HCT116 (cell line): ENCODE measurements at regions not wholly inside any gene's neighbourhood (a gene's known extent, or its start where the extent isn't known, plus 50 kb on each side); places are given as distances from the start of the nearest gene placed in this dataset.

Source experiments
- ATAC-seq: fragments of 200-7000 bp; cut with Tn5 transposase; 2 replicates; pipeline ENCODE4 v1.9.1; 2020; ENCODE audit warnings: mild to moderate bottlenecking, moderate library complexity
- BruUV-seq: library from RNA; stranded (reverse); fragments of 400-500 nt; replicated peaks from 2 replicates; lab custom pipeline; 2021; lab: Mats Ljungman, UMichigan
- CTCF ChIA-PET: fragments of 300-600 bp; sonication (Branson Sonifier 250); formaldehyde crosslinking; loops from one replicate; lab custom pipeline; 2021; ENCODE audit warnings: antibody characterized with exemption; lab: Charles Lee
- POLR2A ChIA-PET: fragments of 300-600, 350-600 bp; sonication (Branson Sonifier 250); formaldehyde crosslinking; loops from one replicate; lab custom pipeline; 2021; ENCODE audit warnings: antibody characterized with exemption; lab: Charles Lee
- RAD21 ChIA-PET, 2 experiments: fragments of 300-600 bp; sonication (Branson Sonifier 250); formaldehyde crosslinking; loops; one replicate each; lab custom pipeline; 2023; ENCODE audit warnings: low total read pairs in 2 of 2; ENCODE audit not compliant: uncharacterized antibody in 2 of 2, unreplicated experiment in 2 of 2, low non-redundant PET in 1 of 2; lab: Charles Lee
- DNase-seq: peaks from one replicate; pipeline ENCODE4 v3.0.0-alpha.2; 2010; ENCODE audit warnings: low read depth, low spot score
- H2AFZ ChIP-seq: fragments of 200-600 bp; shearing (Covaris generic), sonication (generic); 2 replicates; pipeline ENCODE4 v1.6.1; 2017; ENCODE audit warnings: low read depth, mixed run types, mixed read lengths, antibody characterized with exemption, low read length; ENCODE audit not compliant: poor library complexity, severe bottlenecking
- H3K27ac ChIP-seq: 2 replicates; pipeline ENCODE4 v1.5.1; 2012; ENCODE audit warnings: low read depth, low read length
- H3K27me3 ChIP-seq: fragments of 200-600 bp; sonication (generic); 2 replicates; pipeline ENCODE4 v1.6.1; 2016; ENCODE audit warnings: mixed run types, low read length, mixed read lengths; ENCODE audit not compliant: insufficient read depth
- H3K36me3 ChIP-seq, 2 experiments: fragments of 200-500 bp in 1 of 2; fragments of 200-600 bp in 1 of 2; sonication (Bioruptor generic) in 1 of 2; sonication (generic) in 1 of 2; 2 replicates each; pipeline versions ENCODE4 v1.5.1 to v1.6.1; 2014 to 2016; ENCODE audit warnings: low read length in 2 of 2, inconsistent platforms in 1 of 2, mixed read lengths in 1 of 2, mixed run types in 1 of 2; ENCODE audit not compliant: insufficient read depth in 2 of 2, control insufficient read depth in 1 of 2
- H3K4me1 ChIP-seq, 2 experiments: fragments of 200-600 bp in 1 of 2; sonication (generic) in 1 of 2; 2 replicates each; pipeline versions ENCODE4 v1.5.1 to v1.6.1; 2012 to 2017; ENCODE audit warnings: low read length in 2 of 2, inconsistent platforms in 1 of 2, mild to moderate bottlenecking in 1 of 2, mixed read lengths in 1 of 2, mixed run types in 1 of 2, moderate library complexity in 1 of 2; ENCODE audit not compliant: insufficient read depth in 2 of 2, control insufficient read depth in 1 of 2
- H3K4me2 ChIP-seq: fragments of 200-600 bp; sonication (generic); 2 replicates; pipeline ENCODE4 v1.6.1; 2017; ENCODE audit warnings: mixed run types, low read length, mixed read lengths
- H3K4me3 ChIP-seq, 2 experiments: fragments of 200-600 bp in 1 of 2; sonication (generic) in 1 of 2; replicated peaks in 1 of 2; 2 replicates each; pipeline ENCODE4 v1.5.1; 2011 to 2016; ENCODE audit warnings: low read length in 2 of 2, control low read depth in 1 of 2, low read depth in 1 of 2, mild to moderate bottlenecking in 1 of 2, mixed read lengths in 1 of 2, mixed run types in 1 of 2
- H3K79me2 ChIP-seq: fragments of 200-600 bp; sonication (generic); 2 replicates; pipeline ENCODE4 v1.6.1; 2017; ENCODE audit warnings: mild to moderate bottlenecking, mixed run types, low read length, moderate library complexity, mixed read lengths; ENCODE audit not compliant: insufficient read depth
- H3K9ac ChIP-seq: fragments of 200-600 bp; sonication (generic); 2 replicates; pipeline ENCODE4 v1.6.1; 2016; ENCODE audit warnings: low read length, mixed read lengths
- H3K9me2 ChIP-seq: fragments of 200-600 bp; sonication (generic), shearing (Covaris generic); 2 replicates; pipeline ENCODE4 v1.6.1; 2017; ENCODE audit warnings: mixed run types, mild to moderate bottlenecking, moderate library complexity; ENCODE audit not compliant: insufficient read depth
- H3K9me3 ChIP-seq, 2 experiments: fragments of 200-500 bp in 1 of 2; fragments of 200-600 bp in 1 of 2; sonication (Bioruptor generic) in 1 of 2; sonication (generic) in 1 of 2; 2 replicates each; pipeline ENCODE4 v1.6.1; 2014 to 2017; ENCODE audit warnings: low read length in 2 of 2, mixed read lengths in 2 of 2, inconsistent platforms in 1 of 2, low read depth in 1 of 2, mild to moderate bottlenecking in 1 of 2, mixed run types in 1 of 2, moderate library complexity in 1 of 2; ENCODE audit not compliant: control insufficient read depth in 1 of 2, insufficient read depth in 1 of 2
- H4K20me1 ChIP-seq: fragments of 200-600 bp; sonication (generic), shearing (Covaris generic); 2 replicates; pipeline ENCODE4 v1.6.1; 2017; ENCODE audit warnings: mixed run types, mild to moderate bottlenecking, moderate library complexity; ENCODE audit not compliant: insufficient read depth
- CBX3 ChIP-seq: IDR thresholded peaks from 2 replicates; pipeline ENCODE4 v1.6.1; 2012; ENCODE audit warnings: low read depth
- POLR2A ChIP-seq: IDR thresholded peaks from 2 replicates; pipeline ENCODE4 v1.7.0; 2011; ENCODE audit warnings: borderline replicate concordance; ENCODE audit not compliant: insufficient read depth, insufficient read length; ENCODE audit errors: extremely low read depth
- POLR2AphosphoS5 ChIP-seq: IDR thresholded peaks from 2 replicates; pipeline ENCODE4 v1.6.1; 2011; ENCODE audit warnings: mild to moderate bottlenecking, low read depth, low read length, moderate library complexity
- RAD21 ChIP-seq: IDR thresholded peaks from 2 replicates; pipeline ENCODE4 v1.6.1; 2012; ENCODE audit warnings: low read depth, mild to moderate bottlenecking
- ZBTB33 ChIP-seq: IDR thresholded peaks from 2 replicates; pipeline ENCODE4 v1.6.1; 2011; ENCODE audit warnings: mild to moderate bottlenecking, low read length, moderate library complexity; ENCODE audit not compliant: insufficient replicate concordance; ENCODE audit errors: extremely low read depth
- ZNF274 ChIP-seq: fragments of 200-500 bp; sonication (Bioruptor generic); IDR thresholded peaks from 2 replicates; pipeline ENCODE4 v1.6.1; 2014; ENCODE audit warnings: mild to moderate bottlenecking, low read depth, low read length, inconsistent platforms
- intact Hi-C: fragments of 100-400 bp; cut with micrococcal nuclease; formaldehyde crosslinking; loops from 2 replicates; pipeline ENCODE4 v1.10.0; 2022
- TF ChIP-seq, protein P1 (sequence below): IDR thresholded peaks from 2 replicates; pipeline ENCODE4 v1.6.1; 2012

DNA sequence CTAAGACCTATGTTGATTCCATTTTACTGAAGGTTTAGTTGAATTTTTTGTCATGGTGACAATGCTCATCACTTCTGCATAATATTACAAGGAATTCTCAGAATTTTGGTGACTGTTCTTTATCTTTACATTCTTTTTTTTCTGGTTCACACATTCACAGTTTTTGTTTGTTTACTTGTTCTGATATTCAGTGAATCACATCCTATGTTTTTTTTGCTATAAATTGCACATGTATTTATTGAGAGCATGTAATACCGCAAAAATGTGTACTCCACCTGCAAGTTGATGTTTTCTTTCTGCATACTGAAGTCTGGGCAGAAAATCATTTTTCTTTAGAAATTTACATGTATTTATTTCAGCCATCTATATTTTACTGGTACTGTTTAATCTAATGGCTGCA, 261.9 kb upstream of the CDH10 start (continued):
- no peak for TF ChIP-seq ZBTB33
- TF ChIP-seq CBX3: no peak

DNA sequence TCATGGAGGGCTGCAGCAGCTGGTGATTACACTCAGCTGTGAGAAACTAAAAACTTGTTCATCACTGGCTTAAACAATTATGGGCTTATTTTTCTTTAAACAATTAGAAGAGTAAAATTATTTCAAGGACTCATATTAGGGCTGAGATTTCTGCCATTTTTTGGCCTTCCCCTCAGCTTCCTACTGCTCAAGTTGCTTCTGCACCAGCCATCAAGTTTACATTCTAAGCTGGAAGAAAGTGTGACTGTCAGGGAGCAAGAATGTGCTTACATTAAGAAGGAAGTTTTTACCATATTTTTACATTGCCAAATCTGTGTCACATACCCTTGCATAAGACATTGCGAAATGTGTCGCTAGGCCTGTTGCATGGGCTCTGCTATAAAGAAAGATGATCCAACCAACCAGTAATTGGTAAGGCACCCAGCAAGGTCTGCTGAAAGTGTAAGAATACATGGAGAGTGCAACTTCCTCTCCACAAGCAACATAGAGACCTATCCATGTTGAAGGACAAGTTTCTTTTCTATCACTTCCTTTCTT, 260.3 kb upstream of the CDH10 start:
- TF ChIP-seq, protein P1, sequence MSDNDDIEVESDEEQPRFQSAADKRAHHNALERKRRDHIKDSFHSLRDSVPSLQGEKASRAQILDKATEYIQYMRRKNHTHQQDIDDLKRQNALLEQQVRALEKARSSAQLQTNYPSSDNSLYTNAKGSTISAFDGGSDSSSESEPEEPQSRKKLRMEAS: no peak
- TF ChIP-seq POLR2A: no peak
- no peak for TF ChIP-seq POLR2AphosphoS5
- no peak for TF ChIP-seq RAD21
- no peak for TF ChIP-seq ZBTB33
- no peak for TF ChIP-seq ZNF274
- no peaks in the 10 kb centered on the region for H3K9me2 ChIP-seq
- intact Hi-C loops: no loop called here

More for the DNA sequence above, 260.3 kb upstream of the CDH10 start:
- Histone ChIP-seq H3K27ac (no peak overlapping the region), H3K9ac (no peak overlapping the region), H3K9me3 (peaks cover 0 to 44% of the 10 kb centered on the region in 2 experiments; a peak in 2 of 4 replicates), H3K27me3 (no peaks in the 10 kb centered on the region), H3K4me3 (no peak overlapping the region), H3K79me2 (no peaks in the 10 kb centered on the region), H3K4me2 (no peak overlapping the region), H2AFZ (no peak overlapping the region), H3K4me1 (no peaks in the 10 kb centered on the region), H3K36me3 (no peaks in the 10 kb centered on the region), H4K20me1 (no peaks in the 10 kb centered on the region)
- BruUV-seq: no TSS peak
- DNase-seq: no peak
- POLR2A ChIA-PET: no interaction called here
- CTCF ChIA-PET: no interaction called here
- RAD21 ChIA-PET: no interaction called here
- no peak for ATAC-seq
